Fibroblast of villous mesenchyme (primary cell): ENCODE measurements at regions not wholly inside any gene's neighbourhood (a gene's known extent, or its start where the extent isn't known, plus 50 kb on each side); places are given as distances from the start of the nearest gene placed in this dataset.

Experiments
- DNase-seq: peaks from one replicate; pipeline ENCODE4 v3.0.0-alpha.2; 2010; ENCODE audit warnings: low read depth
- H3K4me3 ChIP-seq: 2 replicates; pipeline ENCODE4 v1.5.1; 2011; ENCODE audit warnings: low read depth, mild to moderate bottlenecking, low read length
- TF ChIP-seq, protein P1 (sequence below): IDR thresholded peaks from 2 replicates; pipeline ENCODE4 v1.5.1; 2012; ENCODE audit warnings: low read depth, mild to moderate bottlenecking, low read length; ENCODE audit not compliant: insufficient read depth

- TF ChIP-seq, protein P1, sequence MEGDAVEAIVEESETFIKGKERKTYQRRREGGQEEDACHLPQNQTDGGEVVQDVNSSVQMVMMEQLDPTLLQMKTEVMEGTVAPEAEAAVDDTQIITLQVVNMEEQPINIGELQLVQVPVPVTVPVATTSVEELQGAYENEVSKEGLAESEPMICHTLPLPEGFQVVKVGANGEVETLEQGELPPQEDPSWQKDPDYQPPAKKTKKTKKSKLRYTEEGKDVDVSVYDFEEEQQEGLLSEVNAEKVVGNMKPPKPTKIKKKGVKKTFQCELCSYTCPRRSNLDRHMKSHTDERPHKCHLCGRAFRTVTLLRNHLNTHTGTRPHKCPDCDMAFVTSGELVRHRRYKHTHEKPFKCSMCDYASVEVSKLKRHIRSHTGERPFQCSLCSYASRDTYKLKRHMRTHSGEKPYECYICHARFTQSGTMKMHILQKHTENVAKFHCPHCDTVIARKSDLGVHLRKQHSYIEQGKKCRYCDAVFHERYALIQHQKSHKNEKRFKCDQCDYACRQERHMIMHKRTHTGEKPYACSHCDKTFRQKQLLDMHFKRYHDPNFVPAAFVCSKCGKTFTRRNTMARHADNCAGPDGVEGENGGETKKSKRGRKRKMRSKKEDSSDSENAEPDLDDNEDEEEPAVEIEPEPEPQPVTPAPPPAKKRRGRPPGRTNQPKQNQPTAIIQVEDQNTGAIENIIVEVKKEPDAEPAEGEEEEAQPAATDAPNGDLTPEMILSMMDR: no peak
- H3K4me3 ChIP-seq: no peak overlapping the region
- no peak for DNase-seq
Observed at GRCh38 chr15:62909257-62909656, 133.3 kb upstream of the TPM1 start.

DNA sequence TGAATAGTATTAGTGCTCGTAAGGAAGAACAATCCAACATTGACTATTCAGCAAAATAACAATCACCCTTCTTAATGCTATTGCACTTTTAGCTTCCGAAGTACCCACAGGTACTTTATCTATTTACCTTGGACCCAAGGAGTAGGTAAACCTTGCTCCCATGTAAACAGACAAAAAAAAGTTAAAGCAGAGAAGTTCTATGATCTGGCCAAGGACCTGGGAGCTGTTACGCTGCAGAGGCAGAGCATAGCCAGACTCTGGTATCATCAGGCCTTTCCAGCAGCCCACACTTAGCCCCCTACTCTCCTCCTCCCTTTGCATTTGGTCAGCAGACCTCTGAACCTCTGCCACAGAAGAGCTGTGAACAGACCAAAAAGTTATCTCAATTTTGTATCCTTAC, 130.3 kb upstream of the TPM1 start:
- H3K4me3 ChIP-seq: no peak overlapping the region
- DNase-seq: no peak
- TF ChIP-seq, protein P1: no peak

DNA sequence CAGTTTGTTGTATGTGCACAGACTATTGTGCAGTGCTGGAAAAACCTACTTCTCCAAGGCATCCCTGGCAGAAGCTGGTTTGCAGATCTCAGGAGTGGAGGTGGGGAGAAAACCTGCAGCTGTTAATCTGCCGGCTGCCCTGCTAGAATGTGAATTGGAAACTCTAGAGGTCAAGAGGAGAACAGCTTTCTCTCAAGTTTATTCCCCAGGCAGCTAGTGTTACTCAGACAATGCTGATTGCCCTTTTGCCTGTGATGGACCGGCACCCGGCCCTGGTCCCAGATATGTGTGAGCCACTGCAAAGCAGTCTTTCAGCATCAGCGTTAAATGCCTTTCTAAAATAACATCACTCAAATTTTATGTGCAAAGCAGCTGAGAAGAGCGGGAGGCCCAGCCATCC, 129.7 kb upstream of the TPM1 start:
- TF ChIP-seq, protein P1: no peak
- no peak overlapping the region for H3K4me3 ChIP-seq
- DNase-seq: no peak

DNA sequence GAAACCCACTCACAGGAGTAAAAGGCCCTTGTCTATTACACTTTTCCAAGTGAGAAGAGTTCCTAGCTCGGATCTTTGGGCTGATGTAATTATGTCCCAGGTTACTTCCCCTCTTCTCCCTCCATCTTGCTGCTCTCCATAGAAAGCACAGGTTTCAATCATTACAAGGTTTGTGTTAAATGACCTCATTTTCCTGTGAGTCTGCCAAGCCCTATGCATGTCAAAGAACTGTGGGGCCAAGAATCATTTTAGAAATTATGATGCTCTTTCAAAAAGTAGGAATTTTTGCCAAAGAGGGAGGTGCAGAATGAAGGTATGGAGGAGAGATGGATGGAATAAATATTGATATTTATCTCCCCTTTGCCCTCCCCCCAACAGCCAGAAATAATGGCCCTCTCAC, 129.3 kb upstream of the TPM1 start:
- TF ChIP-seq, protein P1: no peak
- no peak for DNase-seq
- H3K4me3 ChIP-seq: no peak overlapping the region

DNA sequence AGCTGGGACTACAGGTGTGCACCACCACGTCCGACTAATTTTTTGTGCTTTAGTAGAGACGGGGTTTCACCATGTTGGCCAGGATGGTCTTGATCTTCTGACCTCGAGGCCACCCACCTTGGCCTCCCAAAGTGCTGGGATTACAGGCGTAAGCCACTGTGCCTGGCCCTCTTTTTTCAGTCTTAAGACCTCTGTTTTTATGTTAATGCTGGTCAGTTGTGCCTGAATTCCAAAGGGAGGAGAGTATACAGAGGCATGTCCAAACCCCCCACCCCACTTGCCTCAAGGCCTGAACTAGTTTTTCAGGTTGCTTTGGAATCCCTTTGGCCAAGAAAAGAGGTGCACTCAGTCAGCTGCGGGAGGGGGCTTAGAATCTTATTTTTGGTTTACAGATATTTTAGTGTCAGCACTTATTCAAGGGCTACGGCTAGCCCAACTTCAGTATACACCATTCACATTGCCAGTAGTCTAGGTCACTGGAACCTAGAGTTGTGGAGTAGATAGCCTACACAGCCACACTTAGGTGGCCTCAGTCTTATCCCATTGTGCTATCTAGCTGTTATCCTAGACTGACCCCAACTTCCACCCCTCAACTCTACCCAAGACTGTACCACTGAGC, 128.0 kb upstream of the TPM1 start:
- DNase-seq: no peak
- TF ChIP-seq, protein P1: no peak
- no peak overlapping the region for H3K4me3 ChIP-seq

DNA sequence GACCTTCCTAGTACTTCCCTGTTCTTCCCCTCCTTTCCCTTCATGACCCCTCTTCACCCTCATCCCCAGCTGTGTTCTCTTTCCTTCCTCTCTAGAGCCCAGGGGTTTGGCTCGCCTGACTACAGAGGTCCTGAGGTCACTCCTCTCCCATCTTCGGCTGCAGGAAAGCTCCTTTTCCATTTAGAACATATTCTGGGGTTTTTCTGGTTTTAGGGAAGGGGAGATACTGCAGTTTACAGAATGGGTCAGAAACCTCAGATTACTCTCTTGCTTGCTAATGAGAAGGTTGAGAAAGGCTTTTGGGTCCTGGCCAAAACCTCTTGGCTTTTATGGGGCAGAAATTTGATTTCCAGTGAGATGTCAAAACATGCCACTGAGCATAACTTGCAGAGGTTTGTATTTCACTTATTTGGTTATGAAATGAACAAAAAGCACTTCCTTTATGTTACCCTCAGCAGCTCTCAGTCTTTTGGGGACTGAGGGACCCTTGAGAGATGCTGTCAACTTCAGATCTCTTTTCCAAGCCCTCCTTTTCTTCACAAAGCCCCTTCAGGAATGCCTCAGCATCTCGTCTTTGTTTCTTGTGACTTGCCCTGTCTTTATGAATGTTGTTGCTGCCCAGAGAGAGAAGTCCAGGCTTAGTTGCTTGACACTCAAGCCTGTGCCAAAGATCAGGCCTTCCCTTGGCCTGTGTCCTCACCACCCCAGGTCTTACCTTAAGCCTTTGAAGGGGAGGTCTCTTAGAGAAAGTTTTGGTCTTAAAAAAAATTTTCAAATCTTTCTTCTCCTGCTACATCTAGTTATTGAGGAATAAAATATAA, 121.7 kb upstream of the TPM1 start:
- peak; percentile 94 for DNase-seq
- TF ChIP-seq, protein P1: no peak
- no peak overlapping the region for H3K4me3 ChIP-seq

GRCh38 chr15:62922514-62922913, 120.0 kb upstream of the TPM1 start:
- DNase-seq: no peak
- H3K4me3 ChIP-seq: no peak overlapping the region
- TF ChIP-seq, protein P1: no peak
